Epithelial cell of esophagus (primary cell): ENCODE measurements at regions not wholly inside any gene's neighbourhood (a gene's known extent, or its start where the extent isn't known, plus 50 kb on each side); places are given as distances from the start of the nearest gene placed in this dataset.

Experiments
- DNase-seq: peaks from one replicate; pipeline ENCODE4 v3.0.0; 2010; ENCODE audit warnings: low read depth
- H3K4me3 ChIP-seq: 2 replicates; pipeline ENCODE4 v1.5.1; 2011; ENCODE audit warnings: mild to moderate bottlenecking, low read length, control low read depth
- TF ChIP-seq, protein P1 (sequence below): IDR thresholded peaks from 2 replicates; pipeline ENCODE4 v1.5.1; 2011; ENCODE audit warnings: low read depth, mild to moderate bottlenecking, low read length, control low read depth, inconsistent platforms; ENCODE audit not compliant: insufficient read depth; ENCODE audit errors: missing control alignments

DNA sequence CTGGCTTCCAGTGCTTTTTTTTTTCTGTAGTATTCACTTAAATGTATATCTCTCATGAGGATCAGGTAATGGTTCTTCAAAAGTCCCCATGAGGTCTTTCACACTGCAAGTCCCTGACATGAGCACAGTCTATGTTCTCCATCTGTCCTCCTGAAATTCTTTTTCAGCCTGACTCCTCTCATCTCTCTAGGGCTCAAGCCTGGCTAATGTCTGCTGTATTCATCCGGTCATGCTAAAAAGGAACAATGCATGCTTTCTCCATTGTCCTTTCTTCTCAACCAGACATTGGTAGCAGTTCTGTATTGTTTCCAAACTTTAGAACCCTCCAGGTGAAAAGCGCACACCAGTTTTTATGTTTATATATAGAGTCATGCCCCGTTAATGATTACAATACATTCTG is 368.3 kb upstream of the OLFM3 start:
- DNase-seq: no peak
- H3K4me3 ChIP-seq: no peak overlapping the region
- TF ChIP-seq, protein P1, sequence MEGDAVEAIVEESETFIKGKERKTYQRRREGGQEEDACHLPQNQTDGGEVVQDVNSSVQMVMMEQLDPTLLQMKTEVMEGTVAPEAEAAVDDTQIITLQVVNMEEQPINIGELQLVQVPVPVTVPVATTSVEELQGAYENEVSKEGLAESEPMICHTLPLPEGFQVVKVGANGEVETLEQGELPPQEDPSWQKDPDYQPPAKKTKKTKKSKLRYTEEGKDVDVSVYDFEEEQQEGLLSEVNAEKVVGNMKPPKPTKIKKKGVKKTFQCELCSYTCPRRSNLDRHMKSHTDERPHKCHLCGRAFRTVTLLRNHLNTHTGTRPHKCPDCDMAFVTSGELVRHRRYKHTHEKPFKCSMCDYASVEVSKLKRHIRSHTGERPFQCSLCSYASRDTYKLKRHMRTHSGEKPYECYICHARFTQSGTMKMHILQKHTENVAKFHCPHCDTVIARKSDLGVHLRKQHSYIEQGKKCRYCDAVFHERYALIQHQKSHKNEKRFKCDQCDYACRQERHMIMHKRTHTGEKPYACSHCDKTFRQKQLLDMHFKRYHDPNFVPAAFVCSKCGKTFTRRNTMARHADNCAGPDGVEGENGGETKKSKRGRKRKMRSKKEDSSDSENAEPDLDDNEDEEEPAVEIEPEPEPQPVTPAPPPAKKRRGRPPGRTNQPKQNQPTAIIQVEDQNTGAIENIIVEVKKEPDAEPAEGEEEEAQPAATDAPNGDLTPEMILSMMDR: no peak

DNA sequence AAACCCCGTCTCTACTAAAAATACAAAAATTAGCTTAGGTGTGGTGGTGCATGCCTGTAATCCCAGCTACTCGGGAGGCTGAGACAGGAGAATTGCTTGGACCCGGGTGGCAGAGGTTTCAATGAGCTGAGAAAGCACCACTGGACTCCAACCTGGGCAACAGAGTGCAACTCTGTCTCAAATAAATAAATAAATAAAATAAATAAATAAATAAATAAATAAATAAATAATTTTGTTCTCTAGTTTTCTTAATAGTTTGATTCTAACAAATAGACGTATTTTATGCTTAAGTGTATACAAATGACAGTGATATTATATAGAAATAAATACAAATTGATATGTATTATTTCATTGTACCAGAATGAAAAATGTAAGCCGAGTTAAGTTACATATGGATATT is 339.9 kb upstream of the OLFM3 start:
- no peak for DNase-seq
- TF ChIP-seq, protein P1: no peak
- no peak overlapping the region for H3K4me3 ChIP-seq

DNA sequence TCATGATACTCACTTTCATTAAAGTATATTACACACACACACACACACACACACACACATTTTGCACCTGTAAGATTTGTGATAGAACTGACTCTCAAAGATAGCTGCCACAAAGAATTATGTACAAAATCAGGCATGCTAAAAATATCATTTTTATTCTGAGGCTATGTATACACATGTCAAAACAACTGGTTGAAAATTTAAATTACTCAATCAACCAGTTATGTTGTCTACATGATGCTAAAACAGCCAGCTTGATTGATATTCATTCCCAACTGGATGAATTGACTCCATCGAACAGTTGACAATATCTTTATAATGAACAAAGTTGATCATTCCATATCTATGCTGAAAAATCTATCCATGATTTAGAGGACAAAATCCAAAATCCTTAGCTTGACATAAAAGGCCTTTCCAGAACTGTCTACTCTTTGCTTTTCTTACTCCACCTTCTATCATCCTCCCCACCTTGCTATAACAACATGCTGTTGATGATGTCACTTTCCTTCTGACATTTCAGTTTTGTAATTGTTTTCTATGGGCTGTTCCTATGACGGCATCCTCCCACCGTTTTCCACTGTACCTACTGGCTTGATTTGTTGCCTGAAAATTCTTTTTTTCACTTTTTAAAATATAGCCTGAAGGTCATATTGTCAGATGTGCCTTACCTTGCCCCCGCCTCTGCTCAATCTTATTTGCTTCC is 321.5 kb upstream of the OLFM3 start:
- H3K4me3 ChIP-seq: no peak overlapping the region
- TF ChIP-seq, protein P1: no peak
- no peak for DNase-seq

DNA sequence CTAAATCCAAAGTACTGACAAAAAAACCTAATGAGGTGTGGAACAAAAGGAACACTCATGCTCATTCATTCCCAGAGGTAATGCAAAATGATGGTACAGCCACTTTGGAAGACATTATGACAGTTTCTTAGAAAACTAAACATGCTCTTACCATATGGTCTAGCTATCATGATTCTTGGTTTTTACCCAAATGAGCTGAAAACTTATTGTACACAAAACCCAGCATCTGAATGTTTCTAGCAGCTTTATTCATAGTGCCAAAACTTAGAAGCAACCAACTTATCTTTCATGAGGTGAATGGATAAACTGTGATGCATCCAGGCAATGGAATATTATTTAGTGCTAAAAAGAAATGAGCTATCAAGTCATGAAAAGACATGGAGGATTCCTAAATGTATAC is 318.4 kb upstream of the OLFM3 start:
- DNase-seq: no peak
- TF ChIP-seq, protein P1: no peak
- no peak overlapping the region for H3K4me3 ChIP-seq

DNA sequence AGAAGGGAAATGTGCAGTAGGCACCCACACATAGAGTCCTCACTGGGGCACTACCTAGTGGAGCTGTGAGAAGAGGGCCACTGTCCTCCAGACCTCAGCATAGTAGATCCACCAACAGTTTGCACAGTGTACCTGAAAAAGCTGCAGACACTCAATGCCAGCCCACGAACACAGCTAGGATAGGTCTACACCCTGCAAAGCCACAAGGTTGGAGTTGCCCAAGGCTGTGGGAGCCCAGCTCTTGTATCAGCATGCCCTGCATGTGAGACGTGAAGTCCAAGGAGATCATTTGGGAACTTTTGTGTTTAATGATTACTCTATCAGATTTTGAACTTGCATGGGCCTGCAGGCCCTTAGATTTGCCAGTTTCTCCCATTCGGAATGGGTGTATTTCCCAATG is 299.4 kb upstream of the OLFM3 start:
- H3K4me3 ChIP-seq: no peak overlapping the region
- TF ChIP-seq, protein P1: no peak
- DNase-seq: no peak

DNA sequence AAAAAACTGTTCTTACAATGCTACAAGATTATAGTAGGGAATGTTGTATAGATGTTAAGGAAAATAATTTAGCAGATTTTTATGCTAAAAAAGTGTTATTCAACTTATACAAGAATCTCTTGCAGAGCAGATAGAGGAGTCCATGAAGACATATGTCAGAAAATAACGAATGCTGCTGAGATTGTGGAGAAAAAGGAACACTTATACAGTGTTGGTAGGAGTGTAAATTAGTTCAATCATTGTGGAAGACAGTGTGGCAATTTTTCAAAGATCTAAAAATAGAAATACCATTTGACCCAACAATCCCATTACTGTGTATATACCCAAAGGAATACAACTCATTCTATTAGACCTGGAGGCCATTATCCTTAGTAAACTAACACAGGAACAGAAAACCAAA is 286.2 kb upstream of the OLFM3 start:
- DNase-seq: no peak
- TF ChIP-seq, protein P1: no peak
- no peak overlapping the region for H3K4me3 ChIP-seq

DNA sequence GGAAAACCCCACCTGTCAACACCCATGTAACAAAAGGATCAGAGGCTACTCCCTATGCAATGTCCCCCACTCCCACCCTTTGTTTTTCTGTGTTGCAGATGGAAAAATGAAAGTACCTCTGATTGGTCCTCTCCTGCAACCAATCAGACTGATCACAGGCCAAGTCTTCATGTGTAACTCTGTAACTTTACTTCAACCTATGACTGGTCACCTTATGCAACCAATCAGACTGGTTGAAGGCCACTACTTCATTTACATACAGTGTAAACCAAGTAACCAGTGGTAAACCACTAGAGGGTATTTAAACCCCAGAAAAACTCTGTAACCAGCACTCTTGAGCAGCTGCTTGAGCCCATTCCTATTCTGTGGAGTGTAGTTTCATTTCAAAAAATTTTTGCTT is 266.3 kb upstream of the OLFM3 start:
- no peak overlapping the region for H3K4me3 ChIP-seq
- TF ChIP-seq, protein P1: no peak
- no peak for DNase-seq
